Pancreas (tissue), 10 donors: ENCODE measurements at regions not wholly inside any gene's neighbourhood (a gene's known extent, or its start where the extent isn't known, plus 50 kb on each side); places are given as distances from the start of the nearest gene placed in this dataset.
"Not testable (repeated sequence)": the region's sequence is repeated elsewhere in the genome, so short reads cannot be mapped to it uniquely, and the experiment has no call there.

Experiments
- ATAC-seq, 4 donors: fragments of 200-7000 bp; cut with Tn5 transposase; one replicate each; pipeline versions ENCODE4 v1.8.0 to v1.9.1; 2020; ENCODE audit warnings: mild to moderate bottlenecking in 4 of 4, moderate library complexity in 4 of 4
- DNase-seq, 6 donors: peaks; one replicate each; pipeline ENCODE4 v3.0.0-alpha.2; 2020
- FAIRE-seq: peaks from 2 replicates; lab custom pipeline; 2012; peaks lifted over from hg19 to GRCh38; lab: Jason Lieb, UNC
- H3K27ac ChIP-seq, 4 donors: fragments of 200-600 bp; sonication (generic); 1 replicate in 3 of 4; 2 replicates in 1 of 4; pipeline versions ENCODE4 v1.5.0 to v1.8.0; 2020
- H3K27me3 ChIP-seq, 4 donors: fragments of 200-600 bp; one replicate each; pipeline ENCODE4 v1.8.0; 2021
- H3K36me3 ChIP-seq, 3 donors: fragments of 200-600 bp; sonication (generic) in 1 of 3; one replicate each; pipeline versions ENCODE4 v1.5.0 to v1.8.0; 2020 to 2021
- H3K4me1 ChIP-seq, 3 donors: fragments of 200-600 bp; one replicate each; pipeline ENCODE4 v1.8.0; 2021
- H3K4me3 ChIP-seq, 4 donors: fragments of 200-600 bp; sonication (generic) in 2 of 4; one replicate each; pipeline versions ENCODE4 v1.5.0 to v1.8.0; 2020 to 2021
- H3K9me3 ChIP-seq, 4 donors: fragments of 200-600 bp; one replicate each; pipeline ENCODE4 v1.8.0; 2021
- WGBS, 2 donors: extraction: QIAGEN DNeasy Blood & Tissue Kit; methylation state at CpG; one replicate each; pipeline ENCODE4 v1.1.7; 2013; 5-methylcytosine and 5-hydroxymethylcytosine counted together
- intact Hi-C, 3 donors: fragments of 100-400 bp; cut with DNase I; formaldehyde crosslinking; loops; one replicate each; pipeline versions ENCODE4 v1.11.1 to v1.14.2; 2022
- TF ChIP-seq, protein P1 (sequence below), 4 donors: fragments of 200-600 bp; sonication (generic) in 3 of 4; IDR thresholded peaks; one replicate each; pipeline versions ENCODE4 v1.5.0 to v1.8.0; 2021; ENCODE audit warnings: antibody characterized with exemption in 4 of 4
- donor health status: healthy with polysubstance abuse.
- donor health status: DM: no; HTN: no; CAD: no; lungs with moderate emphysema.
- donor health status: DM: no; HTN: no; CAD: no.
- donor health status: control.
- donor health status: control.
- donor health status: Bipolar disorder and iron deficiency.
- donor health status: DM: yes; HTN: yes; CAD: no.
- donor health status: DM: no; HTN: no; CAD: no.
- donor health status: DM: no; HTN: no; CAD: no.
- donor health status: DM: yes; HTN: yes; CAD: no.

GRCh38 chr12:71268598-71269280 is 110.9 kb upstream of the TSPAN8 start:
- WGBS, 2 donors: 75 to 81% methylated on average over 1 of the region's 1 CpG
- FAIRE-seq: no peak
- Histone ChIP-seq H3K27me3 (no peaks in the 10 kb centered on the region), H3K27ac (no peak overlapping the region), H3K4me3 (no peak overlapping the region), H3K4me1 (no peaks in the 10 kb centered on the region), H3K9me3 (no peaks in the 10 kb centered on the region), H3K36me3 (no peaks in the 10 kb centered on the region)
- intact Hi-C loops: no loop called here
- TF ChIP-seq, protein P1, sequence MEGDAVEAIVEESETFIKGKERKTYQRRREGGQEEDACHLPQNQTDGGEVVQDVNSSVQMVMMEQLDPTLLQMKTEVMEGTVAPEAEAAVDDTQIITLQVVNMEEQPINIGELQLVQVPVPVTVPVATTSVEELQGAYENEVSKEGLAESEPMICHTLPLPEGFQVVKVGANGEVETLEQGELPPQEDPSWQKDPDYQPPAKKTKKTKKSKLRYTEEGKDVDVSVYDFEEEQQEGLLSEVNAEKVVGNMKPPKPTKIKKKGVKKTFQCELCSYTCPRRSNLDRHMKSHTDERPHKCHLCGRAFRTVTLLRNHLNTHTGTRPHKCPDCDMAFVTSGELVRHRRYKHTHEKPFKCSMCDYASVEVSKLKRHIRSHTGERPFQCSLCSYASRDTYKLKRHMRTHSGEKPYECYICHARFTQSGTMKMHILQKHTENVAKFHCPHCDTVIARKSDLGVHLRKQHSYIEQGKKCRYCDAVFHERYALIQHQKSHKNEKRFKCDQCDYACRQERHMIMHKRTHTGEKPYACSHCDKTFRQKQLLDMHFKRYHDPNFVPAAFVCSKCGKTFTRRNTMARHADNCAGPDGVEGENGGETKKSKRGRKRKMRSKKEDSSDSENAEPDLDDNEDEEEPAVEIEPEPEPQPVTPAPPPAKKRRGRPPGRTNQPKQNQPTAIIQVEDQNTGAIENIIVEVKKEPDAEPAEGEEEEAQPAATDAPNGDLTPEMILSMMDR (IDR thresholded peaks at IDR 0.05): no peak
- no peak for ATAC-seq
- DNase-seq: no peak

DNA sequence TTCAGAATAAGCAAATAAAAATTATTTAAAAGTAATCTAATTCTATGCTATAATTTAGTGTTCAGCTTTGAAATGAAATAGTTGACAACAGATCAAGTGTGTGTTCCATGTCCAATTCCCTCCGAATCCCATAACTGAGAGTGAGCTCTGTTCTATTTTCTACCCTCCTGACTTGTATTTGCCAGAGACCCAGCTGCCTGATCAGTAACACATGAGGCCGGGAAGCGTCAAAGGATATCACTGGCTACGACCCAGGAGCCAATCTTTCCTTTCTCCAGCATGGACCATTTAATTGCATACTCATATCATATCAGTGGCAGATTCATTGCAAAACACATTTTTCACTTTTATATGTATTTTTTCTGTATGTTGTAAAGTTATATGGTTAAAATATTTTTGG is 108.8 kb upstream of the TSPAN8 start:
- FAIRE-seq (no peak), ATAC-seq (no peak), DNase-seq (no peak)
- TF ChIP-seq, protein P1 (IDR thresholded peaks at IDR 0.05): no peak
- H3K4me3 ChIP-seq: no peak overlapping the region
- intact Hi-C loops: no loop called here
- H3K27me3 ChIP-seq: no peaks in the 10 kb centered on the region
- 56 to 62% methylated on average over 4 of the region's 4 CpGs for WGBS, 2 donors
- no peaks in the 10 kb centered on the region for H3K4me1 ChIP-seq
- no peaks in the 10 kb centered on the region for H3K9me3 ChIP-seq
- H3K27ac ChIP-seq: no peak overlapping the region
- no peaks in the 10 kb centered on the region for H3K36me3 ChIP-seq

DNA sequence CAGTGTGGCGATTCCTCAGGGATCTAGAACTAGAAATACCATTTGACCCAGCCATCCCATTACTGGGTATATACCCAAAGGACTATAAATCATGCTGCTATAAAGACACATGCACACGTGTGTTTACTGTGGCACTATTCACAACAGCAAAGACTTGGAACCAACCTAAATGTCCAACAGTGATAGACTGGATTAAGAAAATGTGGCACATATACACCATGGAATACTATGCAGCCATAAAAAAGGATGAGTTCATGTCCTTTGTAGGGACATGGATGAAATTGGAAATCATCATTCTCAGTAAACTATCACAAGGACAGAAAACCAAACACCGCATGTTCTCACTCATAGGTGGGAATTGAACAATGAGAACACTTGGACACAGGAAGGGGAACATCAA is 107.9 kb upstream of the TSPAN8 start:
- ATAC-seq, H3K36me3 ChIP-seq, H3K4me3 ChIP-seq, DNase-seq, FAIRE-seq, intact Hi-C loops, H3K27ac ChIP-seq, H3K4me1 ChIP-seq, H3K9me3 ChIP-seq, H3K27me3 ChIP-seq: not testable (repeated sequence)
- 79 to 90% methylated on average over 1 of the region's 3 CpGs for WGBS, 2 donors

GRCh38 chr12:71262466-71262865 is 104.7 kb upstream of the TSPAN8 start:
- no peaks in the 10 kb centered on the region for H3K4me1 ChIP-seq
- no peak overlapping the region for H3K27ac ChIP-seq
- TF ChIP-seq, protein P1 (IDR thresholded peaks at IDR 0.05): no peak
- ATAC-seq (no peak), FAIRE-seq (no peak), DNase-seq (no peak)
- intact Hi-C loops: no loop called here
- 83 to 89% methylated on average over 3 of the region's 3 CpGs for WGBS, 2 donors
- no peaks in the 10 kb centered on the region for H3K36me3 ChIP-seq
- no peaks in the 10 kb centered on the region for H3K9me3 ChIP-seq
- H3K27me3 ChIP-seq: no peaks in the 10 kb centered on the region
- no peak overlapping the region for H3K4me3 ChIP-seq

GRCh38 chr12:71252473-71252872 is 94.7 kb upstream of the TSPAN8 start:
- TF ChIP-seq, protein P1 (IDR thresholded peaks at IDR 0.05): no peak
- FAIRE-seq (no peak), DNase-seq (no peak), ATAC-seq (no peak)
- Histone ChIP-seq H3K4me3 (no peak overlapping the region), H3K36me3 (no peaks in the 10 kb centered on the region), H3K9me3 (no peaks in the 10 kb centered on the region), H3K27ac (no peak overlapping the region), H3K4me1 (no peaks in the 10 kb centered on the region), H3K27me3 (no peaks in the 10 kb centered on the region)
- intact Hi-C loops: no loop called here
- WGBS, 2 donors: 71 to 75% methylated on average over 2 of the region's 2 CpGs
